ENCODE measurements at regions not wholly inside any gene's neighbourhood (a gene's known extent, or its start where the extent isn't known, plus 50 kb on each side); places are given as distances from the start of the nearest gene placed in this dataset.

DNA sequence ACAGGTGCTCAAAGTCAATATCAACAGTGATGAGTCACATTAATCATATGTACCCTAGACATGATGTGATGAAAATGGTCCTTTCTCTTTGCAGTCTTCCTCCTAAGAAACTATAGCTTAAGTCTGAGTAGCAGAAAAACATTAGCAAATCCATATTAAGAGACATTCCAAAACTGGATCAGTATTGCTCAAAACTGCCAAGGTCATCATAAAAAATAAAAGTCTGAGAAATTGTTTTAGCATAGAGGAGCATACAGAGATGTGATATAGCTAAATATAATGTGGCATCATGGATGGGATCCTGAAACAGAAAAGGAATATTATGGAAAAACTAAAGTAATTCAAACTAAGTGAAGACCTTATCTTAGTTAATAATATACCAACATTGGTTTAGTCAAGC is 1316.1 kb downstream of the SUCLG1 start:
- TF ChIP-seq, protein P1, sequence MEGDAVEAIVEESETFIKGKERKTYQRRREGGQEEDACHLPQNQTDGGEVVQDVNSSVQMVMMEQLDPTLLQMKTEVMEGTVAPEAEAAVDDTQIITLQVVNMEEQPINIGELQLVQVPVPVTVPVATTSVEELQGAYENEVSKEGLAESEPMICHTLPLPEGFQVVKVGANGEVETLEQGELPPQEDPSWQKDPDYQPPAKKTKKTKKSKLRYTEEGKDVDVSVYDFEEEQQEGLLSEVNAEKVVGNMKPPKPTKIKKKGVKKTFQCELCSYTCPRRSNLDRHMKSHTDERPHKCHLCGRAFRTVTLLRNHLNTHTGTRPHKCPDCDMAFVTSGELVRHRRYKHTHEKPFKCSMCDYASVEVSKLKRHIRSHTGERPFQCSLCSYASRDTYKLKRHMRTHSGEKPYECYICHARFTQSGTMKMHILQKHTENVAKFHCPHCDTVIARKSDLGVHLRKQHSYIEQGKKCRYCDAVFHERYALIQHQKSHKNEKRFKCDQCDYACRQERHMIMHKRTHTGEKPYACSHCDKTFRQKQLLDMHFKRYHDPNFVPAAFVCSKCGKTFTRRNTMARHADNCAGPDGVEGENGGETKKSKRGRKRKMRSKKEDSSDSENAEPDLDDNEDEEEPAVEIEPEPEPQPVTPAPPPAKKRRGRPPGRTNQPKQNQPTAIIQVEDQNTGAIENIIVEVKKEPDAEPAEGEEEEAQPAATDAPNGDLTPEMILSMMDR (IDR thresholded peaks at IDR 0.05), result no peak
- ATAC-seq (no peak), FAIRE-seq (no peak), DNase-seq (no peak)
- Histone ChIP-seq H3K4me3 (no peak overlapping the region), H3K4me1 (no peaks in the 10 kb centered on the region), H3K9me3 (no peaks in the 10 kb centered on the region), H3K27me3 (no peaks in the 10 kb centered on the region), H3K27ac (no peak overlapping the region), H3K36me3 (no peaks in the 10 kb centered on the region)
- intact Hi-C loops (cut with DNase I), result no loop called here

DNA sequence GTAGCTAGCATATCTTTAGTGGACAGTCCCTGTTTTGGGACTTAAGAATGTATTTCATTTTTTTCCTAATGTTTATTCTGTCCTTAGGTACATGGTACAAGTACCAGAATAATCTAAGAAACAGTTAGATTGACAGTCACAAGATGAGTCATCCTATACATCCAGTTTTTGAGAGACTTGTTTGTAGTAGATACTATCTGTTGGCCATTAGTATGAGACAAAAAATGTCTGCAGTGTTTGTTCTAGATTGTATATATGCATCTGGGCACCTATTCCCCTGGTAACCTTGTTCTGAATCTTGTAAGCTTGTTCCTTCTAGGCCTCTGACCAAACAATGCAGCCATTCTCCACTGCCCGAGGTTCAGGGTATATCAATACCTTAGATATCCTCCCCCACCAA is 1343.5 kb downstream of the SUCLG1 start:
- intact Hi-C loops (cut with DNase I), result no loop called here
- Histone ChIP-seq H3K27me3 (no peaks in the 10 kb centered on the region), H3K36me3 (no peaks in the 10 kb centered on the region), H3K27ac (no peak overlapping the region), H3K4me1 (no peaks in the 10 kb centered on the region), H3K9me3 (no peaks in the 10 kb centered on the region), H3K4me3 (no peak overlapping the region)
- TF ChIP-seq, protein P1 (IDR thresholded peaks at IDR 0.05), result no peak
- no peak for DNase-seq
- 54 to 67% methylated on average over 1 of the region's 1 CpG for WGBS, 2 donors
- no peak for ATAC-seq
- no peak for FAIRE-seq

DNA sequence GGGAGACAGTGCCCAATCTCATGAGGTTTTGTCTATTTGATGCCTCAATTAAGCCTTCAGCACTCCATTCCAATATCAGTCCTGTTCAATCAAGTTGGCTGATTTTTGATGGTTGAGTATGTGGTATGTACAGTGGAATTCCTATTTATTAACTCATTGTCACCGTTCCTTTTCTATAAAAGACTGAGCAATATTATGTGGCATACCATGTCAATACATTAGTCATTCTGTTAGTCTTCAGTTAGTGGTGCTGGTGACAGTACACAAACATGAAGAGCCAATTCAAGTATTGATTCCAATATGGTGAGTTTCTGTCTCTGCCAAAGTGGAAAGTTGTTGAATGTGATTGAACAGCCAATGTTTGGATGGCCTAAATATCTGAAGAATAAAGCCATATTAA is 1343.9 kb downstream of the SUCLG1 start:
- no peaks in the 10 kb centered on the region for H3K4me1 ChIP-seq
- DNase-seq (no peak), ATAC-seq (no peak), FAIRE-seq (no peak)
- H3K4me3 ChIP-seq, result no peak overlapping the region
- no peak overlapping the region for H3K27ac ChIP-seq
- intact Hi-C loops (cut with DNase I), result no loop called here
- no peaks in the 10 kb centered on the region for H3K9me3 ChIP-seq
- H3K36me3 ChIP-seq, result no peaks in the 10 kb centered on the region
- 18 to 35% methylated on average over 1 of the region's 1 CpG for WGBS, 2 donors
- TF ChIP-seq, protein P1 (IDR thresholded peaks at IDR 0.05), result no peak
- H3K27me3 ChIP-seq, result no peaks in the 10 kb centered on the region

DNA sequence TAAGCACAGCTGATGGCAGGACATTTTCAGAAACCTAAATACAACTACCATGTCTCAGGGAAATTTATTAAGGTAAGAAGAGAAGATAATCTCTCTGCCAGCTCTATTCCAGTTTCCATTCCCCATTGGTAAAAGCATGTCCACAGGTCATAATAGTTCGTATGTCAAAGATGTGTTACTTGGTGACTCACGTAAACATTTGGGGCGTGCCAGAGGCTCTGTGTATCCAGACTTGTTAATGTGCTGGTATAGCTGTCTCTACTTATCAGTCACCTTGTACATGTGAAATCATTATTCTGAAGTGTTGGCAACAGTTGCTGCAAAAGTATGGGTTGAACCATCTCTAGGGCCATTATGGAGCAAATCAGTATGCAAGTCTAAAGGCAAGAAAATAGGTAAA is 1345.1 kb downstream of the SUCLG1 start:
- H3K27ac ChIP-seq, result no peak overlapping the region
- H3K36me3 ChIP-seq, result no peaks in the 10 kb centered on the region
- FAIRE-seq (no peak), ATAC-seq (no peak), DNase-seq (no peak)
- H3K4me1 ChIP-seq, result no peaks in the 10 kb centered on the region
- H3K9me3 ChIP-seq, result no peaks in the 10 kb centered on the region
- TF ChIP-seq, protein P1 (IDR thresholded peaks at IDR 0.05), result no peak
- WGBS, 2 donors, result 80 to 90% methylated on average over 3 of the region's 3 CpGs
- no peak overlapping the region for H3K4me3 ChIP-seq
- H3K27me3 ChIP-seq, result no peaks in the 10 kb centered on the region
- intact Hi-C loops (cut with DNase I), result no loop called here

DNA sequence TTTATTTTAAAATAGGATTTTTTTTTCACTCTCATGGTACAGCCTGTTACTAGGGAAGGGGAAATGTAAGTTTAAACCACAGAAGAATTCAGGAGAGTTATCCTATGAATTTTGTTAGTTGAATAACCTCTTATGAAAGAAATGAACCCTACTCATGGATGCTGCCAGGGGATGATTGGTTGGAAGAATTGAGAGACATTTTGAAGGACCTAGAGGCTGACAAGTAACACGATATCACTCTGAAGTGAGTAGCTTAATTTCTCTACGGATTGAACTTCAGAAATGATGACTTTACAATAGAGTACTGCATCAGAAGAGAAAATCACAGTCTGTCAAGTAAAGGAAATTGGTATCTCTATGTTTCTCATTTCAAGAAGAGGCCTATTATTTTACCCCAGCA is 1346.2 kb downstream of the SUCLG1 start:
- no peaks in the 10 kb centered on the region for H3K27me3 ChIP-seq
- H3K27ac ChIP-seq, result no peak overlapping the region
- ATAC-seq, result no peak
- H3K36me3 ChIP-seq, result no peaks in the 10 kb centered on the region
- TF ChIP-seq, protein P1 (IDR thresholded peaks at IDR 0.05), result no peak
- 57 to 70% methylated on average over 2 of the region's 2 CpGs for WGBS, 2 donors
- H3K4me3 ChIP-seq, result no peak overlapping the region
- intact Hi-C loops (cut with DNase I), result no loop called here
- no peaks in the 10 kb centered on the region for H3K4me1 ChIP-seq
- no peak for FAIRE-seq
- no peak for DNase-seq
- no peaks in the 10 kb centered on the region for H3K9me3 ChIP-seq

Data from pancreas (tissue), 10 donors.